Panc1 (cell line): ENCODE measurements at regions not wholly inside any gene's neighbourhood (a gene's known extent, or its start where the extent isn't known, plus 50 kb on each side); places are given as distances from the start of the nearest gene placed in this dataset.

Source experiments
- ATAC-seq: fragments of 200-7000 bp; cut with Tn5 transposase; 2 replicates; pipeline ENCODE4 v1.9.1; 2020; ENCODE audit warnings: mild to moderate bottlenecking, moderate library complexity
- BruUV-seq: library from RNA; stranded (reverse); fragments of 400-500 nt; replicated peaks from 2 replicates; lab custom pipeline; 2021; lab: Mats Ljungman, UMichigan
- CTCF ChIA-PET: fragments of 300-600 bp; sonication (Branson Sonifier 250); formaldehyde crosslinking; loops from one replicate; lab custom pipeline; 2022; ENCODE audit warnings: antibody characterized with exemption; lab: Charles Lee
- POLR2A ChIA-PET: fragments of 300-600 bp; sonication (Branson Sonifier 250); formaldehyde crosslinking; loops from one replicate; lab custom pipeline; 2022; ENCODE audit warnings: antibody characterized with exemption; lab: Charles Lee
- DNase-seq: peaks from one replicate; pipeline ENCODE4 v3.0.0-alpha.2; 2010; ENCODE audit warnings: low read depth, low spot score
- H3K27ac ChIP-seq: 2 replicates; pipeline ENCODE4 v1.5.1; 2011; ENCODE audit warnings: mild to moderate bottlenecking, low read length, inconsistent platforms
- H3K27me3 ChIP-seq: fragments of 200-500 bp; sonication (Bioruptor generic); 2 replicates; pipeline ENCODE4 v1.6.0; 2014; ENCODE audit warnings: low read length, inconsistent platforms; ENCODE audit not compliant: control insufficient read depth, insufficient read depth
- H3K36me3 ChIP-seq: fragments of 200-500 bp; sonication (Bioruptor generic); 2 replicates; pipeline ENCODE4 v1.5.1; 2014; ENCODE audit warnings: inconsistent platforms, mild to moderate bottlenecking, low read length, moderate library complexity; ENCODE audit not compliant: control insufficient read depth, insufficient read depth
- H3K4me1 ChIP-seq: 2 replicates; pipeline ENCODE4 v1.5.1; 2011; ENCODE audit warnings: inconsistent platforms, mild to moderate bottlenecking, low read length, moderate library complexity; ENCODE audit not compliant: control insufficient read depth, insufficient read depth
- H3K4me3 ChIP-seq, 2 experiments: 2 replicates each; pipeline ENCODE4 v1.5.1; 2011 to 2012; ENCODE audit warnings: low read depth in 2 of 2, low read length in 2 of 2, mild to moderate bottlenecking in 2 of 2, inconsistent platforms in 1 of 2, moderate library complexity in 1 of 2
- H3K9me3 ChIP-seq: fragments of 200-500 bp; sonication (Bioruptor generic); 2 replicates; pipeline ENCODE4 v1.5.1; 2014; ENCODE audit warnings: low read depth, mild to moderate bottlenecking, inconsistent platforms, low read length, moderate library complexity; ENCODE audit not compliant: control insufficient read depth, insufficient read depth
- POLR2AphosphoS5 ChIP-seq: IDR thresholded peaks from 2 replicates; pipeline ENCODE4 v1.6.1; 2012; ENCODE audit warnings: mild to moderate bottlenecking, low read depth, low read length, moderate library complexity
- SIN3A ChIP-seq: IDR thresholded peaks from 2 replicates; pipeline ENCODE4 v1.6.1; 2012; ENCODE audit warnings: low read depth, mild to moderate bottlenecking, low read length, moderate library complexity, borderline replicate concordance; ENCODE audit not compliant: insufficient read depth
- TCF7L2 ChIP-seq: IDR thresholded peaks from 2 replicates; pipeline ENCODE4 v1.6.1; 2011; ENCODE audit warnings: mild to moderate bottlenecking, low read depth, low read length, inconsistent platforms
- in situ Hi-C: cut with HindIII; loops from 2 replicates; pipeline ENCODE4 v1.10.0; 2016; ENCODE audit warnings: low sequenced_read_pairs, low pct_unique_long_range_greater_than_20kb
- intact Hi-C: fragments of 100-400 bp; cut with micrococcal nuclease; formaldehyde crosslinking; loops from one replicate; pipeline ENCODE4 v1.10.0; 2022; ENCODE audit not compliant: unreplicated experiment
- TF ChIP-seq, protein P1 (sequence below): fragments of 450-650 bp; IDR thresholded peaks from 2 replicates; pipeline ENCODE4 v1.5.1; 2017; ENCODE audit warnings: mild to moderate bottlenecking
- TF ChIP-seq, protein P2 (sequence below), 2 experiments: IDR thresholded peaks; 2 replicates each; pipeline ENCODE4 v1.6.1; 2011 to 2012; ENCODE audit warnings: low read depth in 2 of 2, control low read depth in 1 of 2, low read length in 1 of 2, mild to moderate bottlenecking in 1 of 2, moderate library complexity in 1 of 2; ENCODE audit not compliant: insufficient read depth in 1 of 2

GRCh38 chrX:25356456-25356855, 340.7 kb upstream of the ARX start:
- H3K36me3 ChIP-seq = no peaks in the 10 kb centered on the region
- H3K4me3 ChIP-seq = no peak overlapping the region
- TF ChIP-seq TCF7L2 (no peak), SIN3A (no peak), POLR2AphosphoS5 (no peak)
- TF ChIP-seq, protein P1, sequence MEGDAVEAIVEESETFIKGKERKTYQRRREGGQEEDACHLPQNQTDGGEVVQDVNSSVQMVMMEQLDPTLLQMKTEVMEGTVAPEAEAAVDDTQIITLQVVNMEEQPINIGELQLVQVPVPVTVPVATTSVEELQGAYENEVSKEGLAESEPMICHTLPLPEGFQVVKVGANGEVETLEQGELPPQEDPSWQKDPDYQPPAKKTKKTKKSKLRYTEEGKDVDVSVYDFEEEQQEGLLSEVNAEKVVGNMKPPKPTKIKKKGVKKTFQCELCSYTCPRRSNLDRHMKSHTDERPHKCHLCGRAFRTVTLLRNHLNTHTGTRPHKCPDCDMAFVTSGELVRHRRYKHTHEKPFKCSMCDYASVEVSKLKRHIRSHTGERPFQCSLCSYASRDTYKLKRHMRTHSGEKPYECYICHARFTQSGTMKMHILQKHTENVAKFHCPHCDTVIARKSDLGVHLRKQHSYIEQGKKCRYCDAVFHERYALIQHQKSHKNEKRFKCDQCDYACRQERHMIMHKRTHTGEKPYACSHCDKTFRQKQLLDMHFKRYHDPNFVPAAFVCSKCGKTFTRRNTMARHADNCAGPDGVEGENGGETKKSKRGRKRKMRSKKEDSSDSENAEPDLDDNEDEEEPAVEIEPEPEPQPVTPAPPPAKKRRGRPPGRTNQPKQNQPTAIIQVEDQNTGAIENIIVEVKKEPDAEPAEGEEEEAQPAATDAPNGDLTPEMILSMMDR = no peak
- TF ChIP-seq, protein P2, sequence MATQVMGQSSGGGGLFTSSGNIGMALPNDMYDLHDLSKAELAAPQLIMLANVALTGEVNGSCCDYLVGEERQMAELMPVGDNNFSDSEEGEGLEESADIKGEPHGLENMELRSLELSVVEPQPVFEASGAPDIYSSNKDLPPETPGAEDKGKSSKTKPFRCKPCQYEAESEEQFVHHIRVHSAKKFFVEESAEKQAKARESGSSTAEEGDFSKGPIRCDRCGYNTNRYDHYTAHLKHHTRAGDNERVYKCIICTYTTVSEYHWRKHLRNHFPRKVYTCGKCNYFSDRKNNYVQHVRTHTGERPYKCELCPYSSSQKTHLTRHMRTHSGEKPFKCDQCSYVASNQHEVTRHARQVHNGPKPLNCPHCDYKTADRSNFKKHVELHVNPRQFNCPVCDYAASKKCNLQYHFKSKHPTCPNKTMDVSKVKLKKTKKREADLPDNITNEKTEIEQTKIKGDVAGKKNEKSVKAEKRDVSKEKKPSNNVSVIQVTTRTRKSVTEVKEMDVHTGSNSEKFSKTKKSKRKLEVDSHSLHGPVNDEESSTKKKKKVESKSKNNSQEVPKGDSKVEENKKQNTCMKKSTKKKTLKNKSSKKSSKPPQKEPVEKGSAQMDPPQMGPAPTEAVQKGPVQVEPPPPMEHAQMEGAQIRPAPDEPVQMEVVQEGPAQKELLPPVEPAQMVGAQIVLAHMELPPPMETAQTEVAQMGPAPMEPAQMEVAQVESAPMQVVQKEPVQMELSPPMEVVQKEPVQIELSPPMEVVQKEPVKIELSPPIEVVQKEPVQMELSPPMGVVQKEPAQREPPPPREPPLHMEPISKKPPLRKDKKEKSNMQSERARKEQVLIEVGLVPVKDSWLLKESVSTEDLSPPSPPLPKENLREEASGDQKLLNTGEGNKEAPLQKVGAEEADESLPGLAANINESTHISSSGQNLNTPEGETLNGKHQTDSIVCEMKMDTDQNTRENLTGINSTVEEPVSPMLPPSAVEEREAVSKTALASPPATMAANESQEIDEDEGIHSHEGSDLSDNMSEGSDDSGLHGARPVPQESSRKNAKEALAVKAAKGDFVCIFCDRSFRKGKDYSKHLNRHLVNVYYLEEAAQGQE (IDR thresholded peaks at IDR 0.05; ENCODE audit: insufficient read depth in 1 of 2, low read depth in 2 of 2, low read length in 1 of 2) = no peak
- no peak for ATAC-seq
- intact Hi-C loops = no loop called here
- BruUV-seq = no TSS peak
- in situ Hi-C loops = no loop called here
- H3K4me1 ChIP-seq = no peaks in the 10 kb centered on the region
- H3K27me3 ChIP-seq = no peaks in the 10 kb centered on the region
- POLR2A ChIA-PET = no interaction called here
- no peaks in the 10 kb centered on the region for H3K9me3 ChIP-seq
- CTCF ChIA-PET = no interaction called here
- no peak overlapping the region for H3K27ac ChIP-seq
- no peak for DNase-seq

GRCh38 chrX:25344161-25344936, 328.6 kb upstream of the ARX start:
- Histone ChIP-seq H3K4me3 (no peak overlapping the region), H3K4me1 (no peaks in the 10 kb centered on the region), H3K27me3 (no peaks in the 10 kb centered on the region), H3K27ac (no peak overlapping the region), H3K36me3 (no peaks in the 10 kb centered on the region), H3K9me3 (no peaks in the 10 kb centered on the region)
- in situ Hi-C loops = no loop called here
- no peak for ATAC-seq
- POLR2A ChIA-PET = no interaction called here
- CTCF ChIA-PET = no interaction called here
- no peak for TF ChIP-seq TCF7L2
- TF ChIP-seq, protein P2 (IDR thresholded peaks at IDR 0.05; ENCODE audit: insufficient read depth in 1 of 2, low read depth in 2 of 2, low read length in 1 of 2) = no peak
- TF ChIP-seq POLR2AphosphoS5 = no peak
- TF ChIP-seq, protein P1 = no peak
- no peak for TF ChIP-seq SIN3A
- intact Hi-C loops = no loop called here
- BruUV-seq = no TSS peak
- no peak for DNase-seq
